Embryonic facial prominence (tissue), 1 donor: ENCODE measurements at regions not wholly inside any gene's neighbourhood (a gene's known extent, or its start where the extent isn't known, plus 50 kb on each side); places are given as distances from the start of the nearest gene placed in this dataset.

Experiments
- DNase-seq: peaks from one replicate; pipeline ENCODE4 v3.0.0-alpha.2; 2016; ENCODE audit errors: extremely low spot score

- no peak for DNase-seq
These were observed 135.4 kb upstream of the LARGE1 start for GRCh38 chr22:34055525-34056200.

GRCh38 chr22:34057726-34058125 lies 137.4 kb upstream of the LARGE1 start:
- DNase-seq = no peak

- no peak for DNase-seq
These were observed 144.4 kb upstream of the LARGE1 start for GRCh38 chr22:34064696-34065095.

- no peak for DNase-seq
These were observed 146.8 kb upstream of the LARGE1 start for GRCh38 chr22:34067031-34067430.

- DNase-seq = no peak
These were observed 147.7 kb upstream of the LARGE1 start for GRCh38 chr22:34068001-34068400.

- no peak for DNase-seq
These were observed 149.8 kb upstream of the LARGE1 start for GRCh38 chr22:34070051-34070450.

- no peak for DNase-seq
These were observed 150.3 kb upstream of the LARGE1 start for GRCh38 chr22:34070531-34070930.

- no peak for DNase-seq
These were observed 152.3 kb upstream of the LARGE1 start for GRCh38 chr22:34072585-34072984.

GRCh38 chr22:34080433-34080832 lies 160.2 kb upstream of the LARGE1 start:
- DNase-seq = no peak

GRCh38 chr22:34096770-34097169 lies 176.5 kb upstream of the LARGE1 start:
- DNase-seq = no peak

GRCh38 chr22:34099278-34099677 lies 179.0 kb upstream of the LARGE1 start:
- DNase-seq = no peak

- DNase-seq = no peak
These were observed 182.4 kb upstream of the LARGE1 start for GRCh38 chr22:34102633-34103032.

- DNase-seq = no peak
These were observed 185.3 kb upstream of the LARGE1 start for GRCh38 chr22:34105461-34106062.

- DNase-seq = no peak
These were observed 187.9 kb upstream of the LARGE1 start for GRCh38 chr22:34108168-34108567.

- DNase-seq = no peak
These were observed 191.0 kb upstream of the LARGE1 start for GRCh38 chr22:34111210-34111824.

GRCh38 chr22:34113381-34113780 lies 193.1 kb upstream of the LARGE1 start:
- no peak for DNase-seq

GRCh38 chr22:34114406-34114805 lies 194.1 kb upstream of the LARGE1 start:
- no peak for DNase-seq

- DNase-seq = no peak
These were observed 195.4 kb upstream of the LARGE1 start for GRCh38 chr22:34115722-34116121.

GRCh38 chr22:34116126-34116525 lies 195.8 kb upstream of the LARGE1 start:
- DNase-seq = no peak

GRCh38 chr22:34122042-34122441 lies 201.8 kb upstream of the LARGE1 start:
- no peak for DNase-seq

GRCh38 chr22:34129691-34130486 lies 209.6 kb upstream of the LARGE1 start:
- no peak for DNase-seq

GRCh38 chr22:34135749-34136148 lies 215.5 kb upstream of the LARGE1 start:
- no peak for DNase-seq

GRCh38 chr22:34150023-34150422 lies 229.7 kb upstream of the LARGE1 start:
- DNase-seq = no peak
